Vagina (tissue), 2 donors: ENCODE measurements at regions not wholly inside any gene's neighbourhood (a gene's known extent, or its start where the extent isn't known, plus 50 kb on each side); places are given as distances from the start of the nearest gene placed in this dataset.
"Not testable (repeated sequence)": the region's sequence is repeated elsewhere in the genome, so short reads cannot be mapped to it uniquely, and the experiment has no call there.

ENCODE experiments used
- DNase-seq, 2 donors: peaks; one replicate each; pipeline ENCODE4 v3.0.0-alpha.2; 2017; ENCODE audit errors: extremely low spot score in 2 of 2
- H3K27ac ChIP-seq: fragments of 200-600 bp; sonication (generic); one replicate; pipeline ENCODE4 v1.5.1; 2019
- H3K27me3 ChIP-seq: fragments of 200-600 bp; sonication (generic); one replicate; pipeline ENCODE4 v1.5.1; 2019
- H3K36me3 ChIP-seq, 2 donors: fragments of 200-600 bp; sonication (generic); one replicate each; pipeline ENCODE4 v1.5.1; 2017 to 2019
- H3K4me1 ChIP-seq: fragments of 200-600 bp; sonication (generic); one replicate; pipeline ENCODE4 v1.5.1; 2019
- H3K4me3 ChIP-seq, 2 donors: fragments of 200-600 bp; sonication (generic); 1 replicate in 1 of 2; 2 replicates in 1 of 2; pipeline ENCODE4 v1.5.1; 2016 to 2019
- H3K9me3 ChIP-seq: fragments of 200-600 bp; sonication (generic); one replicate; pipeline ENCODE4 v1.5.1; 2019
- POLR2A ChIP-seq, 2 donors: fragments of 450-650 bp; IDR thresholded peaks; one replicate each; pipeline ENCODE4 v1.6.1; 2017; ENCODE audit warnings: antibody characterized with exemption in 2 of 2, mild to moderate bottlenecking in 2 of 2, moderate library complexity in 2 of 2
- POLR2AphosphoS5 ChIP-seq, 2 donors: sonication (generic); formaldehyde crosslinking; IDR thresholded peaks; one replicate each; pipeline ENCODE4 v1.9.0; 2017; ENCODE audit warnings: antibody characterized with exemption in 2 of 2, mild to moderate bottlenecking in 2 of 2, low read depth in 1 of 2; ENCODE audit not compliant: insufficient read depth in 1 of 2
- intact Hi-C: fragments of 100-400 bp; cut with DNase I; formaldehyde crosslinking; loops from one replicate; pipeline ENCODE4 v1.15.1; 2023
- TF ChIP-seq, protein P1 (sequence below), 3 experiments: fragments of 450-650 bp in 2 of 3; fragments of 200-600 bp in 1 of 3; sonication (generic) in 1 of 3; IDR thresholded peaks; one replicate each; pipeline ENCODE4 v1.5.1; 2017 to 2019; ENCODE audit warnings: antibody characterized with exemption in 3 of 3, mild to moderate bottlenecking in 2 of 3, moderate library complexity in 2 of 3

DNA sequence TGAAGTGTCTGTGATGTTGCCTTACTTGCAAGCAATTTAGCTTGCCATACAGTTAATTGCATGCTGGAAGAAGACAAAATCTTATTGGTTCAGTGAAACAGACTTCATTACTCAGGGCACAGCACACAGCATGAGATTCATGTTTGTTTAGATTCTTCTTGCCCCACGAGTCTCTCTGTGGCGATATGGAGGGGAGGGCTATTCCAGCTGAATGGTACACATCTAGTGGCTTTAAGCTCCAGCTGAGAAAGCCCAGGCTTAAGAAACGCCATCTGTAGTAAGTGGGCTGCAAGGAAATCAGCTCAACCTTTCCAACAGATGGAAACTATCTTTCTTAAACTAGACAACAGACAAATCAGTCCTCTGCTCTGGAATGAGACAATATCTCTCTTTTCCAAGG, 1022.0 kb downstream of the NCAM2 start:
- Histone ChIP-seq H3K36me3 (no peaks in the 10 kb centered on the region), H3K4me1 (no peaks in the 10 kb centered on the region), H3K9me3 (no peaks in the 10 kb centered on the region), H3K27ac (no peak overlapping the region), H3K4me3 (no peak overlapping the region), H3K27me3 (no peaks in the 10 kb centered on the region)
- intact Hi-C loops = no loop called here
- no peak for TF ChIP-seq POLR2AphosphoS5 (IDR thresholded peaks at IDR 0.05; ENCODE audit: insufficient read depth in 1 of 2, low read depth in 1 of 2)
- no peak for TF ChIP-seq POLR2A (IDR thresholded peaks at IDR 0.05)
- TF ChIP-seq, protein P1, sequence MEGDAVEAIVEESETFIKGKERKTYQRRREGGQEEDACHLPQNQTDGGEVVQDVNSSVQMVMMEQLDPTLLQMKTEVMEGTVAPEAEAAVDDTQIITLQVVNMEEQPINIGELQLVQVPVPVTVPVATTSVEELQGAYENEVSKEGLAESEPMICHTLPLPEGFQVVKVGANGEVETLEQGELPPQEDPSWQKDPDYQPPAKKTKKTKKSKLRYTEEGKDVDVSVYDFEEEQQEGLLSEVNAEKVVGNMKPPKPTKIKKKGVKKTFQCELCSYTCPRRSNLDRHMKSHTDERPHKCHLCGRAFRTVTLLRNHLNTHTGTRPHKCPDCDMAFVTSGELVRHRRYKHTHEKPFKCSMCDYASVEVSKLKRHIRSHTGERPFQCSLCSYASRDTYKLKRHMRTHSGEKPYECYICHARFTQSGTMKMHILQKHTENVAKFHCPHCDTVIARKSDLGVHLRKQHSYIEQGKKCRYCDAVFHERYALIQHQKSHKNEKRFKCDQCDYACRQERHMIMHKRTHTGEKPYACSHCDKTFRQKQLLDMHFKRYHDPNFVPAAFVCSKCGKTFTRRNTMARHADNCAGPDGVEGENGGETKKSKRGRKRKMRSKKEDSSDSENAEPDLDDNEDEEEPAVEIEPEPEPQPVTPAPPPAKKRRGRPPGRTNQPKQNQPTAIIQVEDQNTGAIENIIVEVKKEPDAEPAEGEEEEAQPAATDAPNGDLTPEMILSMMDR (IDR thresholded peaks at IDR 0.05) = no peak
- DNase-seq = no peak

DNA sequence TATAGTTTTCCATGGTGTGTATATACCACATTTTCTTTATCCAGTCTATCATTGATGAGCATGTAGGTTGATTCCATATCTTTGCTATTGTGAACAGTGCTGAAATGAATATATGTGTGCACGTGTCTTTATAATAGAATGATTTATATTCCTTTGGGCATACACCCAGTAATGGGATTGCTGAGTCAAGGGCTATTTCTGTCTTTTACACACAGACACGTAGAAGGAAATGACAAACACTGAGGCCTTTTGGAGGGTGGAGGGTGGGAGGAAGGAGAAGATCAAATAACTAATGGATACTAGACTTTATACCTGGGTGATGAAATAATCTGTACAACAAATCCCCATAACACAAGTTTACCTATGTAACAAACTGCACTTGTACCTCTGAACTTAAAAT, 1025.7 kb downstream of the NCAM2 start:
- intact Hi-C loops, H3K27me3 ChIP-seq, DNase-seq, H3K9me3 ChIP-seq, H3K4me3 ChIP-seq, H3K36me3 ChIP-seq, H3K4me1 ChIP-seq, H3K27ac ChIP-seq: not testable (repeated sequence)

DNA sequence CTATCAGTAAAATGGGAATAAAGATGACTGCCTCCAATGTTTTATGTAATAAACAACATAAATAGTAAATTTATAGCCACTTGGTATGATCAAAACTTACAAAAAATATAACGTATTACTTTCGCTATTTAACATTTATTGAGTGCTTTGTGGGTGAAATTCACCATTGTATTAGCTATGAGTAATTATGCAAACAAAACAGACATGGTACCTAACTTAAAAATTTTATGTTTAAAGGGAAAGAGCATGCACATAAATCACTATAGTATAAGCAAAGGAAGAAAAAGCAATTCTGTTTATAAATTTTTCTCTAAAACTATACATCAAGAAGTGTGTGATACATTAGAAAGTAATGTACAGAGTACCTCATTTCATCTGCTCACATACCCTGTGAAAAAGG, 1046.2 kb downstream of the NCAM2 start:
- Histone ChIP-seq H3K4me3 (no peak overlapping the region), H3K36me3 (no peaks in the 10 kb centered on the region), H3K27ac (no peak overlapping the region), H3K9me3 (no peaks in the 10 kb centered on the region), H3K4me1 (no peaks in the 10 kb centered on the region), H3K27me3 (no peaks in the 10 kb centered on the region)
- intact Hi-C loops = no loop called here
- no peak for TF ChIP-seq POLR2AphosphoS5 (IDR thresholded peaks at IDR 0.05; ENCODE audit: insufficient read depth in 1 of 2, low read depth in 1 of 2)
- TF ChIP-seq, protein P1 (IDR thresholded peaks at IDR 0.05) = no peak
- no peak for TF ChIP-seq POLR2A (IDR thresholded peaks at IDR 0.05)
- no peak for DNase-seq

DNA sequence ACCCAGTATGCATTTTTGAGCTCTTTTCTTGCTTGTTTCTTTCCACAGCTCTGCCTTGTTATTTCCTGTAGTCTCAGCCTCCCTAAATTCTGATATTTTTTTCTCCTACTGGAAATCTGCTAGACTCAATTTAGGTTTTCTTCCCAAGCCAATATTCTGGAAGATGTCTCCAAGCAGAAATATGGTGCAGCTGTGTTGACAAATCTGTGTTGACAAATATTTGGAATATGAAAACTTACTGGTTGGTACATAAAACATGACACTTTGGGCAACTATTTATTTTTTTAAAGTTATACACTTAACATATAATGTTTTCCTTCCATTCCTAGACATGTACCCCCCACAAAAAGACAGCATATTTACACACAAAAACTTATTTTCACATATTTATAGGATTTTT, 1048.4 kb downstream of the NCAM2 start:
- Histone ChIP-seq H3K4me1 (no peaks in the 10 kb centered on the region), H3K4me3 (no peak overlapping the region), H3K27ac (no peak overlapping the region), H3K9me3 (no peaks in the 10 kb centered on the region), H3K27me3 (no peaks in the 10 kb centered on the region), H3K36me3 (no peaks in the 10 kb centered on the region)
- DNase-seq = no peak
- no peak for TF ChIP-seq POLR2A (IDR thresholded peaks at IDR 0.05)
- TF ChIP-seq, protein P1 (IDR thresholded peaks at IDR 0.05) = no peak
- no peak for TF ChIP-seq POLR2AphosphoS5 (IDR thresholded peaks at IDR 0.05; ENCODE audit: insufficient read depth in 1 of 2, low read depth in 1 of 2)
- intact Hi-C loops = no loop called here

DNA sequence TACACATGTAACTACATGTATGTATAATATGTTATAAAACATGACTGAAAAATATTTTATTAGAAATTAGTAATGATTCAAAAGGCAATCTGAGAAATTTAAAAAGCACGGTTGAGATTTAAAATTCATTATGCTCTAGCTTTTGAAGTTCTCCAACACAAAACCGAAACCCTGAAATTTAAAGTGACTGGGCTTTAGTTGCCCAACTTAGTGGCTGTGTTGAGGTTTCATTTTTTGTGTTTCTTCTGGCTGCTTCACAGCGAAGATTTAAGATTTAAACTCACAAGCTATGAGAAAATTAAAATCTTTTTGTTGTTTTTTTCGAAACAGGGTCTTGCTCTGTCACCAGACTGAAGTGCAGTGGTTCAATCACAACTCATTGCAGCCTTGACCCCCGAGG, 1058.7 kb downstream of the NCAM2 start:
- no peaks in the 10 kb centered on the region for H3K27me3 ChIP-seq
- no peak overlapping the region for H3K27ac ChIP-seq
- H3K36me3 ChIP-seq = no peaks in the 10 kb centered on the region
- H3K9me3 ChIP-seq = no peaks in the 10 kb centered on the region
- DNase-seq = no peak
- H3K4me1 ChIP-seq = no peaks in the 10 kb centered on the region
- TF ChIP-seq POLR2AphosphoS5 (IDR thresholded peaks at IDR 0.05; ENCODE audit: insufficient read depth in 1 of 2, low read depth in 1 of 2) = no peak
- no peak for TF ChIP-seq POLR2A (IDR thresholded peaks at IDR 0.05)
- TF ChIP-seq, protein P1 (IDR thresholded peaks at IDR 0.05) = no peak
- intact Hi-C loops = no loop called here
- no peak overlapping the region for H3K4me3 ChIP-seq
